Sigmoid colon (tissue), 6 donors: ENCODE measurements at regions not wholly inside any gene's neighbourhood (a gene's known extent, or its start where the extent isn't known, plus 50 kb on each side); places are given as distances from the start of the nearest gene placed in this dataset.

Source experiments
- DNase-seq: peaks from one replicate; pipeline ENCODE4 v3.0.0-alpha.2; 2019
- H3K27ac ChIP-seq, 4 donors: fragments of 200-600 bp; sonication (generic); one replicate each; pipeline ENCODE4 v1.5.1; 2016 to 2019; ENCODE audit warnings: mild to moderate bottlenecking in 1 of 4
- H3K27me3 ChIP-seq, 3 donors: fragments of 200-600 bp; sonication (generic); one replicate each; pipeline ENCODE4 v1.5.1; 2019; ENCODE audit warnings: mild to moderate bottlenecking in 1 of 3
- H3K36me3 ChIP-seq, 4 donors: fragments of 200-600 bp; sonication (generic); one replicate each; pipeline ENCODE4 v1.5.1; 2016 to 2019
- H3K4me1 ChIP-seq, 4 donors: fragments of 200-600 bp; sonication (generic); one replicate each; pipeline ENCODE4 v1.5.1; 2017 to 2019
- H3K4me3 ChIP-seq, 4 donors: fragments of 200-600 bp; sonication (generic); one replicate each; pipeline ENCODE4 v1.5.1; 2017 to 2019; ENCODE audit warnings: mild to moderate bottlenecking in 2 of 4, moderate library complexity in 1 of 4
- H3K9me3 ChIP-seq, 4 donors: fragments of 200-600 bp in 3 of 4; sonication (generic) in 3 of 4; one replicate each; pipeline versions ENCODE4 v1.5.1 to v1.6.1; 2013 to 2019
- EP300 ChIP-seq, 4 donors: sonication (generic); formaldehyde crosslinking; IDR thresholded peaks; one replicate each; pipeline ENCODE4 v1.6.1; 2017; ENCODE audit warnings: antibody characterized with exemption in 4 of 4
- POLR2A ChIP-seq, 2 donors: fragments of 450-650 bp; IDR thresholded peaks; one replicate each; pipeline ENCODE4 v1.6.1; 2016; ENCODE audit warnings: antibody characterized with exemption in 2 of 2, mild to moderate bottlenecking in 2 of 2, moderate library complexity in 2 of 2
- POLR2AphosphoS5 ChIP-seq, 4 donors: sonication (generic); formaldehyde crosslinking; IDR thresholded peaks; one replicate each; pipeline ENCODE4 v1.6.1; 2017; ENCODE audit warnings: antibody characterized with exemption in 4 of 4
- WGBS, 2 donors: extraction: QIAGEN DNeasy Blood & Tissue Kit; methylation state at CpG; one replicate each; pipeline ENCODE4 v1.1.7; 2013; 5-methylcytosine and 5-hydroxymethylcytosine counted together
- intact Hi-C: fragments of 100-400 bp; cut with DNase I; formaldehyde crosslinking; loops from one replicate; pipeline ENCODE4 v1.15.1; 2023
- TF ChIP-seq, protein P1 (sequence below), 4 experiments: fragments of 450-650 bp in 3 of 4; fragments of 200-600 bp in 1 of 4; IDR thresholded peaks; one replicate each; pipeline ENCODE4 v1.5.1; 2016 to 2019; ENCODE audit warnings: antibody characterized with exemption in 4 of 4, mild to moderate bottlenecking in 3 of 4, moderate library complexity in 2 of 4
- donor health status: healthy with polysubstance abuse.
- donor health status: healthy.

GRCh38 chrX:40318076-40318475, 220.3 kb upstream of the BCOR start:
- peak; percentile 11 for DNase-seq
- 89 to 93% methylated on average over 6 of the region's 6 CpGs for WGBS, 2 donors
- no peak for TF ChIP-seq POLR2A (IDR thresholded peaks at IDR 0.05)
- TF ChIP-seq EP300 (IDR thresholded peaks at IDR 0.05), result no peak
- TF ChIP-seq, protein P1, sequence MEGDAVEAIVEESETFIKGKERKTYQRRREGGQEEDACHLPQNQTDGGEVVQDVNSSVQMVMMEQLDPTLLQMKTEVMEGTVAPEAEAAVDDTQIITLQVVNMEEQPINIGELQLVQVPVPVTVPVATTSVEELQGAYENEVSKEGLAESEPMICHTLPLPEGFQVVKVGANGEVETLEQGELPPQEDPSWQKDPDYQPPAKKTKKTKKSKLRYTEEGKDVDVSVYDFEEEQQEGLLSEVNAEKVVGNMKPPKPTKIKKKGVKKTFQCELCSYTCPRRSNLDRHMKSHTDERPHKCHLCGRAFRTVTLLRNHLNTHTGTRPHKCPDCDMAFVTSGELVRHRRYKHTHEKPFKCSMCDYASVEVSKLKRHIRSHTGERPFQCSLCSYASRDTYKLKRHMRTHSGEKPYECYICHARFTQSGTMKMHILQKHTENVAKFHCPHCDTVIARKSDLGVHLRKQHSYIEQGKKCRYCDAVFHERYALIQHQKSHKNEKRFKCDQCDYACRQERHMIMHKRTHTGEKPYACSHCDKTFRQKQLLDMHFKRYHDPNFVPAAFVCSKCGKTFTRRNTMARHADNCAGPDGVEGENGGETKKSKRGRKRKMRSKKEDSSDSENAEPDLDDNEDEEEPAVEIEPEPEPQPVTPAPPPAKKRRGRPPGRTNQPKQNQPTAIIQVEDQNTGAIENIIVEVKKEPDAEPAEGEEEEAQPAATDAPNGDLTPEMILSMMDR (IDR thresholded peaks at IDR 0.05), result no peak
- no peak for TF ChIP-seq POLR2AphosphoS5 (IDR thresholded peaks at IDR 0.05)
- Histone ChIP-seq H3K27ac (no peak overlapping the region), H3K27me3 (no peaks in the 10 kb centered on the region), H3K36me3 (no peaks in the 10 kb centered on the region), H3K9me3 (no peaks in the 10 kb centered on the region), H3K4me1 (no peaks in the 10 kb centered on the region), H3K4me3 (no peak overlapping the region)
- intact Hi-C loops, result no loop called here

DNA sequence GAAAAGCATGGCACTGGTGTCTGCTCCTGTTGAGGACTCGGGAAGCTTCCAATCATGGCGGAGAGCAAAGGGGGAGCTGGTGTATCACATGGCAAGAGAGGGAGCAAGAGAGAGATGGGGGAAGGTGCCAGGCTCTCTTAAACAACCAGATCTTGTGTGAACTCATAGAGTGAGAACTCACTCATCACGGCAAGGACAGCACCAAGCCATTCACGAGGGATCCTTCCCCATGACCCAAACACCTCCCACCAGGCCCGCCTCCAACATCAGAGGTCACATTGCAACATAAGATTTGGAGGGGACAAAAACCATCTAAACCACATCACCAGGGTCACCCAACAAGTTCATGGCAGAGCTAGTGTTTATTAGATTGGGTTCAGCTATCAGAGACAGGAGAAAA, 218.7 kb upstream of the BCOR start:
- 92 to 96% methylated on average over 5 of the region's 5 CpGs for WGBS, 2 donors
- Histone ChIP-seq H3K9me3 (no peaks in the 10 kb centered on the region), H3K4me3 (no peak overlapping the region), H3K4me1 (no peaks in the 10 kb centered on the region), H3K27ac (no peak overlapping the region), H3K36me3 (no peaks in the 10 kb centered on the region), H3K27me3 (no peaks in the 10 kb centered on the region)
- TF ChIP-seq, protein P1 (IDR thresholded peaks at IDR 0.05), result no peak
- TF ChIP-seq EP300 (IDR thresholded peaks at IDR 0.05) (no peak), POLR2A (IDR thresholded peaks at IDR 0.05) (no peak), POLR2AphosphoS5 (IDR thresholded peaks at IDR 0.05) (no peak)
- no peak for DNase-seq
- intact Hi-C loops, result no loop called here

GRCh38 chrX:40314070-40314469, 216.3 kb upstream of the BCOR start:
- intact Hi-C loops, result no loop called here
- H3K36me3 ChIP-seq, result no peaks in the 10 kb centered on the region
- no peaks in the 10 kb centered on the region for H3K27me3 ChIP-seq
- no peak overlapping the region for H3K27ac ChIP-seq
- H3K4me1 ChIP-seq, result no peaks in the 10 kb centered on the region
- H3K9me3 ChIP-seq, result no peaks in the 10 kb centered on the region
- no peak for DNase-seq
- WGBS, 2 donors, result 61 to 80% methylated on average over 4 of the region's 4 CpGs
- TF ChIP-seq EP300 (IDR thresholded peaks at IDR 0.05) (no peak), POLR2A (IDR thresholded peaks at IDR 0.05) (no peak), POLR2AphosphoS5 (IDR thresholded peaks at IDR 0.05) (no peak)
- TF ChIP-seq, protein P1 (IDR thresholded peaks at IDR 0.05), result no peak
- no peak overlapping the region for H3K4me3 ChIP-seq

- no peaks in the 10 kb centered on the region for H3K4me1 ChIP-seq
- 93 to 96% methylated on average over 4 of the region's 4 CpGs for WGBS, 2 donors
- DNase-seq, result no peak
- no peak overlapping the region for H3K4me3 ChIP-seq
- H3K9me3 ChIP-seq, result no peaks in the 10 kb centered on the region
- intact Hi-C loops, result no loop called here
- H3K36me3 ChIP-seq, result no peaks in the 10 kb centered on the region
- no peaks in the 10 kb centered on the region for H3K27me3 ChIP-seq
- TF ChIP-seq, protein P1 (IDR thresholded peaks at IDR 0.05), result no peak
- TF ChIP-seq POLR2A (IDR thresholded peaks at IDR 0.05), result no peak
- TF ChIP-seq EP300 (IDR thresholded peaks at IDR 0.05), result no peak
- TF ChIP-seq POLR2AphosphoS5 (IDR thresholded peaks at IDR 0.05), result no peak
- H3K27ac ChIP-seq, result no peak overlapping the region
Observed at GRCh38 chrX:40313269-40313668, 215.5 kb upstream of the BCOR start.

DNA sequence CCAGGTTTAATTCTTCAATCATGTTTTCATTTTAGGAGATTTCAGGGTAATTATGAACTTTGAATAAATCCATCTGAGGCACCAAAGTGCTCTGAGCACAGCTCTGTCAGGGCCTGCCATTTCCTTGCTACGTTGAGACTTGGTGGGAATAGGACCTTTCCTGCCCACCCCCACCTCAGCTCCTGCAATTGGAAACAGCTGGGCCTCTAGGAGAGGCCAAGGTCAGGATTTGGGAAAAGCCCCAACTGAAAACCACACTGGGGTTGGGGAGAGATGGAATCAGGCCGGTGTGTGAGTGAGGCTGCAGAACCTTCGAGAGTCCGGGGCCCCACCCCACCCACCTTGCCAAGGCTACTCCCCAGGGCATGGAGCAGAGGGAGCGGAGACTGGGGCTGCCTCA, 212.7 kb upstream of the BCOR start:
- TF ChIP-seq, protein P1 (IDR thresholded peaks at IDR 0.05), result no peak
- no peak for TF ChIP-seq POLR2AphosphoS5 (IDR thresholded peaks at IDR 0.05)
- no peak for TF ChIP-seq POLR2A (IDR thresholded peaks at IDR 0.05)
- no peak for TF ChIP-seq EP300 (IDR thresholded peaks at IDR 0.05)
- Histone ChIP-seq H3K27me3 (no peaks in the 10 kb centered on the region), H3K4me3 (no peak overlapping the region), H3K27ac (no peak overlapping the region), H3K9me3 (no peaks in the 10 kb centered on the region), H3K36me3 (no peaks in the 10 kb centered on the region), H3K4me1 (no peaks in the 10 kb centered on the region)
- peak; percentile 54 for DNase-seq
- 52 to 72% methylated on average over 5 of the region's 5 CpGs for whole genome bisulfite sequencing, 2 donors
- intact Hi-C loops, result no loop called here
